ENCODE measurements at regions not wholly inside any gene's neighbourhood (a gene's known extent, or its start where the extent isn't known, plus 50 kb on each side); places are given as distances from the start of the nearest gene placed in this dataset.

GRCh38 chr9:28661853-28662252 lies 1088.6 kb upstream of the C9orf72 start:
- DNase-seq: no peak

DNA sequence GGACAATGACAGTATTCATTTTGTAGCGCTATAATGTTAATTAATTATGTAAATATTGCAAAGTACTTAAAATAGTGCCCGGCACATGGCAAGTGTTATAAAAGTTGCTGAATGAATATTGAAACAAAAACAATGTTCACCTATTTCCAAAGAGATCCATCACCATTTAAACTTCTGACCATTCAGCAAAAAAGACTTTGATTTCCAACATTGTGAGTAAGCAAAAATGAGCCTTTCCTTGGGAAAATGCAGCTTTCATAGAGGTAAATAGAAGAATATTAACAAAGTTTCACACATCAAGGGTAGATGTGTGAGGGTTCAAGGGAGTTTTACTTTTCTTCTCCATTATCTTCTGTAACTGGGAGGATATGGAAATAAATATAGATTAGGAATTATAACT lies 1089.4 kb upstream of the C9orf72 start:
- DNase-seq: no peak

DNA sequence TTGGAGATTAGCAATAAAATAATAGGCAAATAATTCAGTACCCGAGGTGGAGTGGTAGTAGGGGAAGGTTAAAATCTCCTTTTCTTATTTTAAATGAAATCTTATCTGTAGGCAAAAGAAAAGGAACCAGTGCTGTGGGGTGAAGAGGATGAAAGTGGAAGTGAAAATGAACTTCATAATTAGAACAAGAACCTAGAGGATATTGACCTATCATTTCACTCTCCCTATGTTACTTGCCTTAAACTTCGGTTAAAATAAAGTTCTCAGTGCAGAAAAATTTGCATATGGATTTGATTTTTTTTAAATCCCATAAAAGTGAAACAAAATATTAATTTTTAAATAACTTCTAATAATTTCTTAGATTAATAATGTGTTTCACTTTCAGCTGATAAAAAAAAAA lies 1094.9 kb upstream of the C9orf72 start:
- DNase-seq: no peak

GRCh38 chr9:28671000-28671399 lies 1097.7 kb upstream of the C9orf72 start:
- no peak for DNase-seq

GRCh38 chr9:28678097-28678496 lies 1104.8 kb upstream of the C9orf72 start:
- no peak for DNase-seq

DNA sequence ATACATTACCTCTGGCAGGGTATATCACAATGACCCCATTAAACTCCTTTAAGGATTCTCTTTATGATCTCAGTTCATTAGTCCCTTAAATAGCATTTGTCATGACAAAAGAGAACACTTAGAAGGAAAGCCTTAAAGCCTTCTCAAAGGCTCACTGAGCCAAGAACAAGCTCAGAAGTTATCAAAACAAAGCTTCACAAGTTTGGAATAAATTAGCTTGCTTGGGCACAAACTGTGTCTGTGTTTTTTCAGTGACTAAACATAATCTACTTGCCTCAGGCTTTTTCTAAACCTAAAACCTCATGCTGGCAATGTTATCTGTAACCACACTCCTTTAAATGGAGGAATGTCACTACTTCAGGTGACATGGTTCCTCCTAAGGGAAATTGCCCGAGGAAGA lies 1114.9 kb upstream of the C9orf72 start:
- no peak for DNase-seq

GRCh38 chr9:28692012-28692411 lies 1118.7 kb upstream of the C9orf72 start:
- no peak for DNase-seq

DNA sequence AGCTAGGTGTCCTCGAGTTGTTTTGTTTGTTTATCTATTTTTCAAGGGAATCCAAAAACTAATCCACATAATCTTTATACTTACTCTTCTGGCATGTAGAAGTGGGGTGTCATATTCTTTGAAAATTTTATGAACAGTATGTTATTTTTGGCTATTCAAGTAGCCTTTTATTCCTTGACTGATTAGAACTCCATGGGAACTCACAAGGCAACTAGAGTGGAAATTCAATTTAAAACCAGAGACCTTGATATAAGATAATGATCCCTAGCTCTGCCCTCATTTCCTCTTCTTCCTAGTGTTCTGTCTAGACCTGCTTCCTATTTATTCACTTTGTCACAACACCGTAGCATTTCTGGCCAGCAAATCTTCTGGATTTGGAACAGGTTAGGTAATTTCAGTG lies 1123.7 kb upstream of the C9orf72 start:
- DNase-seq: no peak

- DNase-seq: no peak
Measured at GRCh38 chr9:28699632-28700031, 1126.4 kb upstream of the C9orf72 start.

DNA sequence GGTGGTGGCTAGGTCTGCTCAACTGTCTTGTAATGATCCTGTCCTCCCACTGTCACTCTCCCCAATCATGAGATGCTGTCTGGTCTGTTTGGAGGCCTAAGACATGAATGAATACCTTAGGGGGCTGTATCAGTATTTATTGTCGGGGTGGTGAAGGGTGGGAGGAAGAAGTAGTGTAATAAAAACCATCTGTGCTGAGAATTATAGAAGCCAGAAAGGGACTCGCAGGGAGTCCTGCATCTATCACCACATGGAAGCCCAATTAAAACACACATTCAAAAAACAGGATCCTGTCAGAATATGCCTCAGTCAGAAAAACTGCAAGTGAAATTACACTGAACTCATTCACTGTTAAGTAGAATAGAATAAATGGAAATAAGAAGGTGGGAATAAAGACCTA lies 1134.3 kb upstream of the C9orf72 start:
- no peak for DNase-seq

- DNase-seq: no peak
Measured at GRCh38 chr9:28714188-28714587, 1140.9 kb upstream of the C9orf72 start.

DNA sequence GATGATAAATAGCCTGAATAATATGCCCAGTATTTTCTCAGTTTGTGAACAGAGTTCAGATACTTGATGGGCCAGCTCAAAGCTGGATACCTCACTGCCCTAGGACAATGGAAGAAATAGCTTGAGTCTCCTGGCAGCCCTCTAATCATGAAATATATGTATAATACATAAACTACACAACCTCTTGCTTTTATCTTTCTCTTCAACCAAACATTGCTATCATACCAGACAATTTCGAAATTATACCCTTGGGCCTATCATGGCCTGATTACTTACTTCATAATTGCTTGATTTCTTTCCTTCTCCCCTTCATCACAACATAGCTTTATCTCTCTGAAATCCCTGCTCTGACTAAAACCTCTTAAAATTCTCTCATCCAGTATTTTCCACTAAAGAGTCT lies 1144.9 kb upstream of the C9orf72 start:
- no peak for DNase-seq

GRCh38 chr9:28720746-28721145 lies 1147.5 kb upstream of the C9orf72 start:
- no peak for DNase-seq

GRCh38 chr9:28730111-28730510 lies 1156.8 kb upstream of the C9orf72 start:
- DNase-seq: no peak

GRCh38 chr9:28735738-28736342 lies 1162.6 kb upstream of the C9orf72 start:
- peak; percentile 38 for DNase-seq

GRCh38 chr9:28741459-28741858 lies 1168.2 kb upstream of the C9orf72 start:
- no peak for DNase-seq

DNA sequence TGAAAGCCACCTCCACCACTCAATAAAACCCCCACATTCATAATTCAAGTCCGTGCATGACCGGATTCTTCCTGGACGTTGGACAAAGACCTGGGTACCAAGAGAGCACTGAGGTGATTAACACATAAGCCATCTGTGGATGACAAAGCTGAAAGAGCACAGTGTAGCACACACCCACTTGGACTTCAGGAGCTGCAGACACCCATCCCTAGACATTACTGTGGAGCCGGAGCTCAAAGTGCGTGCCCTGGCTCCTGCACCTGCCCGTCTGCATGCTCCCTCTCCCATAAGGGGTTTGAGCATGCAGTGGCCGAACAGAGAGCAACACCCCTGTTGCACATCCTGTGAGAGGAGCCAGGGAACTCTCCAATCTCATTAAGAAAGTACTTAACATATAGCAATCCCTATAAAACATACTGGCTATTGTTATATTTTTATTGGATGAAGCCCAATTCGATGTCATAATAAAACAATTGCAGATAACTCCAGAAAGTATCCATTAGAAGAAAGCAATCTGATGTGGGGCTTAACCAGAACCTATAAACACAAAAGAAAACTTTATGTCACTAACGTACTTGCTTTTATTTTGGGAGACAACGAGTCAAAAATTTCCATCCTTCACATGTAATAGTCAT lies 1174.2 kb upstream of the C9orf72 start:
- no peak for DNase-seq

DNA sequence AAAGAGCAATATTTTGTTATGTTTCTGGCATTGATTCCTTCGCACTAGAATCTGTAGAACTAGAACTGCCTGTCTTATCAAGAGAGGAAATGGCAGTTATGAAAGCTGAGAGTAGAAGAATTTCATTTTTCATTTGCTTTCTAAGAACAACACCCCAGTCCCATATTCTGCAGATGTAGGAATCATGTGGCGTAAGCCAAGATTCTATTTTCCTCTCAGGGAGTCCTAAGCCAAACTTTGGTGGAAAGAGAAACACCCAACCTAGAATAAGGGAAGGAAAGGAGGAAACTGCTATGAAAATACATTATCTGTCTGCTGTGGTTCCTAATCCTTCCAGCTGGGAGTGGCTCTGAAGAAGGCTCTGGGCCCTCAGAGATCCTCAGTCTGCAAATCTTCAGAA lies 1176.9 kb upstream of the C9orf72 start:
- no peak for DNase-seq

- DNase-seq: no peak
Measured at GRCh38 chr9:28758341-28758740, 1185.1 kb upstream of the C9orf72 start.

GRCh38 chr9:28758971-28759370 lies 1185.7 kb upstream of the C9orf72 start:
- DNase-seq: no peak

- no peak for DNase-seq
Measured at GRCh38 chr9:28762167-28762566, 1188.9 kb upstream of the C9orf72 start.

GRCh38 chr9:28764532-28764931 lies 1191.3 kb upstream of the C9orf72 start:
- DNase-seq: no peak

GRCh38 chr9:28770226-28770625 lies 1196.9 kb upstream of the C9orf72 start:
- DNase-seq: no peak

DNA sequence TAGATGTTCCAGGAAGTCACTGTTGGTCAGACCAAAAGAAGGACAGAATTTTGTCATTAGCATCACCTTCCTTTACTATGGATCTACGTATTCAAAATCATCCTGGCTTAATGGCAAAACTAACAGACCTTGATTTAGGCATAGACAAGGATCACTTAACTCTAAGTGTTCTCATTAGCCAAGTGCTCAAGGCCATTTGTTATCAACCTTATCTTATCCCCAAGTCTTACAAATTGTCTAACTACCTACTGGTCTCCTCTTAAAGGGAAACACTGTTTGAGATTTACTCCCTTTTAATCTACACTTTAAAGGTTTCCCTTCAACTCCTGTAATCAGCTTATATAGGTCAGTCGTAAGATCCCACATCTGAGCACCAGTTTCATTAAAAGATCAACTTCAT lies 1197.5 kb upstream of the C9orf72 start:
- DNase-seq: no peak

Data from COR-L47 (cell line).